NCI-H69 (cell line): ENCODE measurements at regions not wholly inside any gene's neighbourhood (a gene's known extent, or its start where the extent isn't known, plus 50 kb on each side); places are given as distances from the start of the nearest gene placed in this dataset.

Experiments
- DNase-seq: peaks from one replicate; lab custom pipeline; 2025; lab: John Stamatoyannopoulos, UW

GRCh38 chr3:13152826-13153710 is 79.8 kb upstream of the IQSEC1 start:
- no peak for DNase-seq

- DNase-seq, result no peak
These were observed 77.4 kb upstream of the IQSEC1 start for GRCh38 chr3:13150624-13151023.

DNA sequence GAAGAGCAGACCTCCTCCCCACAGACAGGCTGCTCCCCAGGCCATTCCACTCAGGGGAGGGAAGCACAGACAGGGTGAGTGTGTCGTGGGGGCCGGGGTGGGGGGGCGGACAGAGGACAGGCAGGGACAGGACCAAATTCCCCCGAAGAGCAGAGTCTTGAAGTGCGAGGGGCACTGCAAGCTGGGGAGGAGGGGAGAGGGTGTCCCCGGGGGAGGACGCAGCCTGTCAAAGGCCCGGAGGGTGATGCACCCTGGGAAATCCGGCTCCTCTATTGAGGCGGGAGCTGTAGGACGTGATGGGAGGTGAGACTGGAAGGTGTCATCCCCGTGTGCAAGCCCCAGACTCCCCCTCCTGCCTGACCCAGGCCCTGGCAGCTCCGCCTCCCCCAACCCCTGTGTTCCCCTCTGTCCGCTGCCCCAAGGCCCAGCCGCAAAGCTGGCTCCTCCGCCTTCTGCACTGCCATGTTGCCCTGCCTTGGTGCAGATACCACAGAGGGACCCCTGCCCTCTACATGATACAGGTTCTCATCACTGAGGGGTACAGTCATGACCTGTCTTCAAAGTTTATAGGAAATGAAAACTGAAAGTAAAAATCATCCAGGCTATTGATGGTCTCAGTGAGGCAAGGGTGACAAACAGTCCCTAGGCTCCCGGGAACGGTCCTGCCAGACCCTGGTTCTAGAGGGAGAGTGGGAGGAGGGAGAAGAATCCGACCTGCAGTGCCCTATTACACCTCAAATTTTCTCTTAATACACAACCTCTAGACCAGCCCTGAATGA is 76.3 kb upstream of the IQSEC1 start:
- no peak for DNase-seq

- no peak for DNase-seq
These were observed 75.5 kb upstream of the IQSEC1 start for GRCh38 chr3:13148561-13149329.

GRCh38 chr3:13148126-13148525 is 74.9 kb upstream of the IQSEC1 start:
- no peak for DNase-seq

DNA sequence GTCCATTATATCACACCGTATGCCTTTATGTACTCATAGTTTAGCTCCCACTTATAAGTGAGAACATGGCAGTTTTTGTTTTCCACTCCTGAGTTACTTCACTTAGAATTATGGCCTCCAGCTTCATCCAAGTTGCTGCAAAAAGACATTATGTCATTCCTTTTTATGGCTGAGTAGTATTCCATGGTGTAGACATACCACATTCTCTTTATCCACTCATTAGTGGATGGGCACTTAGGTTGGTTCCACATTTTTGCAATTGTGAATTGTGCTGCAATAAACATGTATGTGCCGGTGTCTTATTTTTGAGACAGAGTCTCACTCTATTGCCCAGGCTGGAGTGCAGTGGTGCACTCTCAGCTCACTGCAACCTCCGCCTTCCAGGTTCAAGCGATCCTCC is 74.1 kb upstream of the IQSEC1 start:
- DNase-seq, result no peak

DNA sequence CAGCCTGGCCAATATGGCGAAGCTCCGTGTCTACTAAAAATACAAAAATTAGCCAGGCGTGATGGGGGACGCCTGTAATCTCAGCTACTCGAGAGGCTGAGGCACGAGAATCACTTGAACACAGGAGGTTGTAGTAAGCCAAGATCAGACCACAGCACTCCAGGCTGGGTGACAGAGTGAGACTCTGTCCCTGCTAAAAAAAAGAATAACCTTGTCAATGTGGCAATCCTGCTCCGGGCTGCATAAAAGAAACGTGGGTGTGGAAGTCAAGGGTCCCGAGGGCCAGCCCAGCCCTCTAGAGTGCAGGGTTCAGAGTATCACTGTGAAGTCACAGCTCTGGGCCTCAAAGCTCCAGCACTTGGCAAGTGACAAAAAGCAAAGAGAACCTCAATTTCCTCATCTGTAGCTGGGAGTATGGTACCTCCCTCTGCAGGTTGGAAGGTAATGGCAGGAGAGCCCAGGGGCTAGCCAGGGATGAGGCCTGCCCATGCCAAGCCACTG is 73.5 kb upstream of the IQSEC1 start:
- DNase-seq, result no peak

DNA sequence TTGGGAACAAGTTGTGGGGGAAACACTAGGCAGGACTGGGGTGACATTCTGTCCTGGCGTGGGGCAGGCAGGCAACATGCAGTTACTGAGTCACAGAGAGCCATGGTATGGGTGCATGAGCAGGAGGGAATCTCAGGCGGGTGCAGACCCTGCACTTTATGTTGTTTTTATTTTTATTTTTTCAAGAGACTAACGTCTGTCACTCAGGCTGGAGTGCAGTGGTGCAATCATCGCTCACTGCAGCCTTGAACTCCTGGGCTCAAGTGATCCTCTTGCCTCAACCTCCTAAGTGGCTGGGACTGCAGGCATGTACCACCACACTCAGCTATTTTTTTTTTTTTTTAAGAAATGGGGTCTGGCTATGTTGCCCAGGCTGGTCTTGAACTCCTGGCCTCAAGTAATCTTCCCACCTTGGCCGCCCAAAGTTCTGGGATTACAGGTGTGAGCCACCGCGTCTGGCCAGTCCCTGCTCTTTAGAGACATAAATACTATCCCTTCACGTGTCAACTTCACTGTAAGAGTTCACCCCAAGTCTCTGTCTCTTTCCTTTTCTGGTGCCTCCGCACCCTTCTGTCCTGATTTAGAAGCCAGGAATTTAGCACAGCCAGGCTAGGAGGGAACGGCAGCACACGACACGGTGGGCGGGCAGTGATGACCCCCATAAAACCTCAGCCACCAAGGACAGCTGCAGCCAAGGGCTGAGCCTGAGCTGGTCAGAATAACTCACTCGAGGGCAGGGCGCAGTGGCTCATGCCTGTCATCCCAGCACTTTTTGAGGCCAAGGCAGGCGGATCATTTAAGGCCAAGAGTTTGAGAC is 72.8 kb upstream of the IQSEC1 start:
- no peak for DNase-seq

GRCh38 chr3:13145131-13145825 is 72.0 kb upstream of the IQSEC1 start:
- DNase-seq, result no peak

GRCh38 chr3:13144163-13145023 is 71.2 kb upstream of the IQSEC1 start:
- DNase-seq, result no peak

- no peak for DNase-seq
These were observed 70.3 kb upstream of the IQSEC1 start for GRCh38 chr3:13143381-13144004.

DNA sequence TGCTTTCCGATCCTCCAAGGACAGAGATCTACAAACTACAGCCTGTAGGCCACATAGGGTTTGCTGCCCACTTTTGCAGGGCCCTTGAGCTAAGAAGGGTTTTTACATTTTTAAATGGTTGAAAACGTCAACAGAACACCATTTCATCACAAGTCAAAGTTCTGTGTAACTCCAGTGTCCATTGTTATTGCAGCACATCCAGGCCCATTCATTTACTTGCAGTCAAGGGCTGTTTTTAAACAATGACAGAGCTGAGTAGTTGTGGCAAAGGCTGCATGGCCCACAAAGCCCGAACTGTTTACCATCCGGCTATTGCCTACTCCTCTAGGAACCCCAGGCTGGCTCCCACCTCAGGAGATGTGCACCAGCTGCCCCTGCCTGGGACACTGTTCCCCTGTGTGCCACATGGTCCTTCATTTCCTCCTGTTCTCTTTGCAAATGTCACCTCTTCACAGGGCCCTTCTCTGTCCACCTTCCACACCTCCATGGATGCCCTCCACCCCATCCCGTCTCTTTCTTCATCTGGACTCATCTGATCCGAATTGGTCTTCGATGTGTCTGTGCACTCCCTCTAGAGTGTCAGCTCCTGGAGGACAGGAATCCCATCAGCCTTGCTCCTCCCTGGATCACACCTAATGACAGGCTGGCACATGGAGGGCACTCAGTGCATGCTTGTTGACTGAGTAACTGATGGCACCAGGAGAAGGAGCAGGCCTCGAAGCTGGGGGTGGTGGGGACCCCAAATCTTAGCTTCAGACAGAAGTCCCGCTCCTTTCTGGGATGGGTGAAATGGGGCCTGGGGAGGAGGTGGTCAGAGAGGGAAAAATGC is 69.5 kb upstream of the IQSEC1 start:
- DNase-seq, result no peak

DNA sequence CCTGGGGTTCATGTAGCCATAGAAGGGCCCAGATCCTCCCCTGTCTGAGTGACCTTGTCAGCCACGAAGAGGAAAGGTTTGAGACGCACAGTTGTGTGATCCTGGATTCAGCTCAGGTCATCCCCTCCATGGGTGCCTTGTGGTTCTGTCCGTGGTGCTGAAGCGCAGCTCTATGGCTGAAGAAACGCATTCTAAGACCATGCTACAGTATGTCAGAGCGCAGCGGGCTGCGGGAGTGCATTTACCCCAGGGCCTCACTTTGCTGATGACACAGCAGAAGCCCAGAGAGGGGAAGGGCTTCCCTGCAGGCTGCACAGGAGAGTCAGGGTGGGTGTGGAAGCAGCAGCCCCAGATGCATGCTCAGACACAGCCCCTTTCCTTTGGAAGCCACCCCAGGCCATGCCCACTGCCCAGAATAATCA is 68.8 kb upstream of the IQSEC1 start:
- no peak for DNase-seq

- no peak for DNase-seq
These were observed 68.0 kb upstream of the IQSEC1 start for GRCh38 chr3:13141183-13141582.

- DNase-seq, result no peak
These were observed 67.4 kb upstream of the IQSEC1 start for GRCh38 chr3:13140596-13140995.

DNA sequence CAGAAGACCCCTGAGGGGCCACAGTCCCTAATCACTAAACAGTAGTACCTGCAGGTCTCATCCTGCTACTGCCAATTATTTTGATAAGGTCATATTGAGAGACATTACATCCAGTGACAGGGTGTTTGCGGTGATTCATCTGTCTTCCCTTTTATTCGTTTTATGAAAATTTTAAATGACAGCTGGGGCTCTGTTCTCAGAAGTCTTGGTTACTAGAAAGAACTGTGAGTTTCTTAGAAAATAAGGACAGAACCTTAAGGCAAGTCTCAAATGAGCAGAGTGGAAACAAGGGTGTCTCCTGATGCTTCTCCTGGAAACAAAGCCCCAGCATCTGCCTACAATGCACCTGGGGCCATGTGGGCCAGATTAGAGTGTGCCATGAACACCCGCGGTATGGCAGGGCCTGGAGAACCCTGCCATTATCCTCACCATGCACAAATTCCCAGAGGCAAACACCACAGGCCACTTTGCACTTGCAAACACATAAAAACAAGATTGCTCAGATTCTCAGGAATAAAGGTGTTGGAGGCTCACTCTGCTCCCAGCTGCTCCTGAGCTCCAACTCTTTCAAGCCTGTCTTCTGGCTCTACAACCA is 66.3 kb upstream of the IQSEC1 start:
- DNase-seq, result peak; percentile 79

- no peak for DNase-seq
These were observed 65.6 kb upstream of the IQSEC1 start for GRCh38 chr3:13138833-13139145.
